ENCODE measurements at regions not wholly inside any gene's neighbourhood (a gene's known extent, or its start where the extent isn't known, plus 50 kb on each side); places are given as distances from the start of the nearest gene placed in this dataset.

DNA sequence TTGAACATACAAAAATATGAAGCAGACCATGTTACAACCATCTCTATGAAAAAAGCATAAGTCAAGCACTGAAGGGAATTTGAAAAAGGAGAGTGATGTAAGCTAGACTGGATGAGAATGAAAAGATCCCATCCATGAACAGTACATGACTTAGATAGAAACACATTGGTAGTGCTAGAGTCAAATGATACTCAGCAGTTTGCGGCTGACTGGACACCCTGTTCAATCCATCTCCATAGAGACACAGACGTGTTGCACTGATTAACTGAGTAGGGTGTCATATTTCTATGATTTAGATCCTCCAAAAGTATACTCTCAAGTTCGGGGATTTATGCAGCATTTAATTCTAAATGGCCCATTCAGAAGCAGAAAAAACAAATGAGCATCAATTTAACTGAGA is 674.3 kb upstream of the NRXN1 start:
- POLR2A ChIA-PET, result no interaction called here
- CTCF ChIA-PET, result no interaction called here

DNA sequence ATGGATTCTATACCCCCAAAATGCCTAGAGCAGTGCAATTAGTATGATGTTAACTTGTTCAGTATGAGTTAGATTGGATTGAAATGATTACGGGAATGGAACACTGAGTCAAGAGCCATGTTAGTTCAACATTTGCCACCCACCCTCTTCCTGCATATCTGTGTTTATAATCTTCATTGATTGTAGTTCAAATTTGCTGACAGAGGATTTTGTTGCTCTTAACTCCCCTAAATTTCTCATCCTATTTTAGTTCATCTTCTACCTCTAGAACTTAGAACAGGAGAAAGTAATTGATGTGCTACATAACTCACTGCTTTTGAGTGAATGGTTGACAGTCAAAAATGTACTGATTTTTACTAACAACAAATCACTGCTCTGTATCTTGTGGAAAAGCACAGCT is 673.5 kb upstream of the NRXN1 start:
- CTCF ChIA-PET, result no interaction called here

DNA sequence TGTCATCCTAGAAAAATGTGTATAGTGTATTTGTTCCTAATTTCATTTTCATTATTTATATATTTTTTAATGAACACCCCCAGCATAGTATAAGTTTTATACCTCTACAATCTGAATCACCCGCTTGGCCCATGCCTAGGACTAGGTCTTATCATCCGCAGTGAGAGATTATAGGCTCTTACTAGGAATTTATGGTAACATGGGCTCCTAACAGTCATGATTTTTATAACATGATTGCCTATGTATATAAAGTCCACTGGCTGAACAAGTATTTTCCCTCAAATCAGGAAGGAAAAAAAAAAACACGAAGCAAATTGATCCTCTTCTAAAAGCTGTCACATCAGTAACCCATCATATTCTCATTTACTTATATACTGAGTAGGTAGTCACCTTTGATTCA is 666.1 kb upstream of the NRXN1 start:
- CTCF ChIA-PET, result no interaction called here
- POLR2A ChIA-PET, result no interaction called here

More for the DNA sequence above, 673.5 kb upstream of the NRXN1 start:
- POLR2A ChIA-PET, result no interaction called here

DNA sequence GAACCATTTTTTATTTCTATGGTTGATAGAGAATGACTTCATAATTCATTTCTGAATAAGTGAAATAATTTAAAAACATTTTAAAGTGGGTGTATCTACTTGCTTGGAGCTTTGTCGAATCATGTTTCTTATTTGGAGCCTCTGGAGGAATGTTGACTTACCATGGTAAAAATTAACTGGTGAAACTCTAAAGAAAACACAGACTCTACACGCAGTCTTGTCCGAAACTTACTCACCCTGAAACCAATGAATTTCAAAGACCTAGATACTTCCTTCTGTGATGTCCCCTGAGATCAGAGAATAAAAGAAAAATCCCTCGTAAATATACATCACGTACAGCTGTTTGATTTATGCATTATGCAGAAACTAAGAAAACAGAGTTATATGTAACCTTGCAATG is 665.2 kb upstream of the NRXN1 start:
- ChIA-PET CTCF (no interaction called here), POLR2A (no interaction called here)

DNA sequence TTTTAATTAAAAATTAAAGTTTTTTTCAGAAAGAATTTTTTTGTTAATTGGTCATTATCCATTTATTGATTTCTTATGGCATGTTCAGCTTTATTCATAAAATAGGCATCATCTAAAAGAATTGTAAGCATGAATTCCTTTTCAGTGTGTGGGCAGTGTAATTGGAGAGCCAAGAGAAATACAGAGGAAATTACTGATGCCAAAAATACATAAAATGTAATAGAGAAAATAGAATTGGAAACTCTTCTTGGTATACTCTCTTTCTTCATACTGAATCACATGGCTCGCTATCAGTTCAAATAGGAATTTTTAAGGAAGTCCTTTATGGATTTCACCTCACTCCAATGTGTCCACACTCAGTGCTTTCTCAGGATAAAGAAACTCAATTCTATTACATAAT is 663.6 kb upstream of the NRXN1 start:
- POLR2A ChIA-PET, result no interaction called here
- CTCF ChIA-PET, result no interaction called here

DNA sequence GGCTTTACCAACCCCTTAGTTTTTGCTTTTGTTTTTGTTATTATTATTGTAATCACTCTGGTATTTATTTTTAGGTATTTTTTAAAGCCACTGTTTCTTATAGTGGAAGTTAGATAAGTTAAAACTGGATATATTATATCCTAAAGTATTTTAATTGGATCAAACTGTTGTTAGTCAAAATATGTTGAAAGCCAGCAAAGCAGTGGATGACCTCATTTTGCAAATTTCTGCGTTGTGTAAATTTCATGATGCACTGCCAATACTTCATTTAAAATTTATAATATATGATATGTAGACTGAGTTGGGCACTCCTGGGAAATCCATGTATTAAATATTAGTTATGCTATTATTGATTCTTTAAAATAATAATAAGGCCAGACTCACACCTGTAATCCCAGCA is 661.7 kb upstream of the NRXN1 start:
- ChIA-PET POLR2A (no interaction called here), CTCF (no interaction called here)

DNA sequence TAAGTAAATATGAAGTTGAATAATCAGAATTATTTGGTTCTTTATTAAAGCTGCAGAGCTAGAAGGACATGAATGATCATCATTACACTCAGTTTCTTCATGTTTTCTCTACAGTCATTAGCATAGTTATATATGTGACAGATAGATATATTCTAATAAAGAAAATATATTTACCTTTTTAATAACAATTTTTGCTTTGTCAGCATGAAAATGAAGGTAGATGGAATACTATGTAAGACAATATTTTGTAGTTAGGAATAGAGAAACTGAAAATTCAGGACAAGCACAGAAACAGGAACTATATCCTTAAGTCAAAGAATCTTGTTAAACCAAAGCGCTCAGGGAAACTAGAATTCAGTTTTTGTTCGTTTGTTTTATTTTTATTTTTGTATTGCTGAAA is 649.9 kb upstream of the NRXN1 start:
- ChIA-PET POLR2A (no interaction called here), CTCF (no interaction called here)

DNA sequence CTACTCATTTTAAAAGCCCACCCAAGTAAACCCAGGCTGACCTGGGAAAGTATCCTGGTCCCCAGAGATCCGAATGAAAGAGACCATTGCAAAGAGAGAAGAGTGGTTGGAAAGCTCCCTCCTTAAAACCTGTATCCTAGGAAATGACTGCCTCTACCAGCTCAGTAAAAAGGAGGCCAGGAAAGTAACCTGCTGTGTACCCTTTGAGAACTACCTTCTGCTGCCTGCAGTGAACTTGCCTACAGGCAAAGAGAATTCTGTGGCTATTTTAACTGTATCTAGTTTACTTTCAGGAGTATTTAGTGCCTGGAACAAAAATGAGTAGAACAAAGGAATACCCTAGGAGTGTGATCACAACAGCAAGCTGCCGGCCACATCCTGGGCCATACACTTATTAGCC is 641.7 kb upstream of the NRXN1 start:
- ChIA-PET POLR2A (no interaction called here), CTCF (no interaction called here)

DNA sequence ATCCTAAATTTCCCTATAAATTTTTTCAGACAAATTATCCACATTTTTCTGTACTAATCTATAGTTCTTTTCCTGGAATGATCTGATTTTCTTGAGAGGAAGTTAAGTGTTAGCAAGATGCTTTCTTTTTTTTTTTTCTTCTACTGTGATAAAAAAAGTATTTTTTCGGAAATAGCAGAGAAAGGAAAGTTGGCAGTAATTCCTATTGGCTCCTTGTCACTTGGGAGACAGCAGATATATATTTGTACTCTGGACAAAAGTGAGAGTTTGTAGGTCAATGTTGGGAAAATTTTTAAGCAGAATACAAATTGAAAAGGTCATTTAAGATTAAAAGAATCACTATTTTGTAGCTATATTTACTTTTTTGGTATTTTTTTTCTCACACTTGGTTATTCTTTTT is 635.7 kb upstream of the NRXN1 start:
- ChIA-PET CTCF (no interaction called here), POLR2A (no interaction called here)

DNA sequence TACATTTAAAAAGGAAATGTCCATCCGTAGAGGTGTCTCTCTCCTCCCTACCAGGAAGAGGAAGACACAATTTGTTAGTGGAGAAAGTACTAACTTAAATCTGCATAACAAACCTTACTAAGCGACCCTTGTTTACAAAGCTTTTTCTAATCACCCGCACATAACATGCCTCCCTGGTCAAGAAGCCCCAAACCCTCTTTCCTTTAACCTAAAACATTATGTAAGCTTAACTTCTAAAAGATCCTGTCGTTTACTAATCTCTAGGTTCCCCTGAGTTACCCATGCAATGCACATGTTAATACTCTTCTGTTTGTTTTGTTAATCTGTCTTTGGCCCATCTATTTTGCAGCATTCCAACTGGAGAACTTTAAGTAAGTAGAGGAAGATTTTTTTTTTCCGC is 630.3 kb upstream of the NRXN1 start:
- ChIA-PET POLR2A (no interaction called here), CTCF (no interaction called here)

DNA sequence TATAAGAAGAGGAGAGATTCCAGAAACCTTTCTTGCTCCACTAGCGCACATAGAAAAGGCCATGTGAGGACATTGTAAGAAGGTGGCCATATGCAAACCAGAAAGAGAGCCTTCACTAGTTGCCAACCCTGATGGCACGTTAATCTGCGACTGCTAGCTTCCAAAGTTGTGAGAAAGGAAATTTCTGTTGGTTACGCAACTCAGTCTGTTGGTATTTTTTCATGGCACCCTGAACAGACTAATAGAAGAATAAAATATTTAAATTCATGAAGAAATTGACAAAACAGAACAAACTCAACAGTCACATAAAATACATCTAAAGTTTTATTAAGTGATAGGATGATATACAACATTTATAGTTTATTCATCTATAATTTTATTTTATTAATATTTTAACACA is 625.9 kb upstream of the NRXN1 start:
- ChIA-PET POLR2A (no interaction called here), CTCF (no interaction called here)

DNA sequence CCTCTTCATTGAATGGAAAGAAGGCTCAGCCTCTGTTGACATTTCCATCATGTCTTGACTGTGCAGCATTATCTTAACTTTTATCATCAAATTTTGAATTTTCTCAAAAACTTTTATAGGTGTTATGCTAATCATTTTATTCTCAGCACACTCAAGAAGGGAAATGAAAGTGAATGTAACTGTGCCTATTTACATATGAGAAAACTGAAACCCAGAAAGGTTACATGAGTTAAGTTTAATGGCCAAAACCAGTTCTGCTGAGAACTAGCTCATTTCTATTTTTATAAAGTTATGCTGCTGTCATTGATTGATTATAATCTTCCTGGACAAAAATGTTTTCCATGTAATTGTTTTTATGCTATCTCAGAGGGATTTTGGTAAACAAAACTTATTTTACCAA is 618.8 kb upstream of the NRXN1 start:
- POLR2A ChIA-PET, result no interaction called here

DNA sequence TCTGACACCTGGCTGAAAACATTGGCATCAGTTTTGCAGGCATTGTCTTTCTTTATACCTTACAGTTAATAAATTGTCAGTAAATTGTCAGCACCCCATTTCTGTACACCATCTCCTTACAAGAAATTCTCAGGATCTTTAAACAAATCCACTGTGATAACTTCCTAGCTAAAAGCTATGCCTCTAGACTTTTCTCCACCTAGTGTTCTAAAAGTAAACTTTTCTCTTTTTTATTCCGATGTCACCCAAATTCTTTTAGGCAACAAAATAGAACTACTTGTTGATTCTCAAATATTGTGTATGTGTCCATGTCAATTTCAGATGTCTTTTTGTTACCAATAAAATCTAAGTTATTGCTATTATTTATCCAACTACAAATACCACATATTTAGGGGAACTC is 617.4 kb upstream of the NRXN1 start:
- ChIA-PET POLR2A (no interaction called here), CTCF (no interaction called here)

More for the DNA sequence above, 618.8 kb upstream of the NRXN1 start:
- CTCF ChIA-PET, result no interaction called here

DNA sequence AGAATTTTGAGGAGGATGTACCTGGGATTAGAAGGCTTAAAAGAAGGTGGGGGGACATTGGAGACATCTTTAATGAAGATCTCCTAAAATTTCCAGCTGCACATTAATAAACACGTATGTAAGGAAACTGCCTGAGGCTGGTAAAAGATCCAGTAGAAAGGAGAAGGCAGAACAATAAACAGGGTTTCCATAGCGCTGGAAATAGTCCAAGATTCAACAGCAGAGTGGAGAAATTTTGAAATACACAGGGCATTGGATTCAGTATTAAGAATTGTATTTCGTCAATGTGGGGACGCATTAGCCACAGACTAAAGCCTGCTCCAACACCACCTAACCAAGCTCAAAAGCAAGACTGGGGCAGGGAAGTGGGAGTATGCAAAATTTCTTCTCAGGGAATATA is 606.9 kb upstream of the NRXN1 start:
- CTCF ChIA-PET, result no interaction called here
- POLR2A ChIA-PET, result no interaction called here

DNA sequence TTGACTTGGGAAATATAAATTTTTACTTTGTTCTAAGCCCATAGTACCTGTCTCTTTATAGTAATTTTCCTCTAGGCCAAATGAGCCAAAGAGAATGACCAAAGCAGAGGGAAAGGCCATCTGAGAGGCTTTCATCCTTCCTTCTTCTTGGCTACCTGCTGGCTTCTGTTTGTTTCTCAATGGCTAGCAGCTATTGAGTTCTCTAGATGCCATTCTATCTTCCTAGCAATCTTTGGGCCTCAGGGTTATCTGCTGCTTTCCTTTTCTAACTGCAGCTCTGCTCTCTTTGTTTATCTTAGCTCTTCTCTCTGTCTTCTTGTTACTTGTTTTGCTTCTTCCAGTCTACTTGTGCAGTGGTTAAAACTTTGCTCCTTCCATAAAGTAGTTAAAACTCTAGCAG is 601.1 kb upstream of the NRXN1 start:
- POLR2A ChIA-PET, result no interaction called here
- CTCF ChIA-PET, result no interaction called here

DNA sequence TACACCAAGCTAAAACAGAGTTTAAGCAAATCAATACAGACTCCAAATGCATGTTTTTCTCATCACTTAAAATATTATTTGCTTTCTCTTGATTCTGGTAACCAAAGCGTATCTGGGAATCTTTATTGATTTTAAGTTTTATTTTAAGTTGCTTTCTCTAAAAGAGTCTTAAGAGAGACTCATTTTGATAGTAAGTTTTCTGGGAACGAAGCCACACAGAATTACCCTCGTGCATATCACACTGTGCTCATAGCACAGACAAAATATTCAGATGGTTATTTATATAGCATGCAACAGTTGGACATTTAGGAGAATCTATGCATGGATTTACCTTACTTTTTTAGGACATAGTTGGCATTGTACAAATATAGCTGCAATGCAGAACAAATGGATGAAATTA is 597.5 kb upstream of the NRXN1 start:
- POLR2A ChIA-PET, result no interaction called here
- CTCF ChIA-PET, result no interaction called here

DNA sequence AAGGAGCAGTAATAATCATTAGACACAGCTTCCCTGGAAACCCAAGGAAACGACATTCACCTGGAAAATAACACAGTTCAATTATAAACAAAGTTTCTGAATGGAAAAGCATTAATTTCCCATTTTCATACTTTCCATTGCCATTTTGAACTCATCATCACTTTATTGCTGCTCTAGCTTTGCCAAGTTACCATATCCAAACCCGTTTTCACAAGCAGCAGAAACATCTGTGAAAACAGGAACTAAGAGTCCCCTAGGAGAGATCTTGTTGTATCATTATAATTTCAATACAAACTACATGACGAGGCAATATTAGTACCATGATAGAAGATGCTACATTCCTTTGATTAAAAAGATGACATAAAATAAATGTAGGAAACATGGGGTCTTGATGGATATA is 597.0 kb upstream of the NRXN1 start:
- CTCF ChIA-PET, result no interaction called here
- POLR2A ChIA-PET, result no interaction called here

DNA sequence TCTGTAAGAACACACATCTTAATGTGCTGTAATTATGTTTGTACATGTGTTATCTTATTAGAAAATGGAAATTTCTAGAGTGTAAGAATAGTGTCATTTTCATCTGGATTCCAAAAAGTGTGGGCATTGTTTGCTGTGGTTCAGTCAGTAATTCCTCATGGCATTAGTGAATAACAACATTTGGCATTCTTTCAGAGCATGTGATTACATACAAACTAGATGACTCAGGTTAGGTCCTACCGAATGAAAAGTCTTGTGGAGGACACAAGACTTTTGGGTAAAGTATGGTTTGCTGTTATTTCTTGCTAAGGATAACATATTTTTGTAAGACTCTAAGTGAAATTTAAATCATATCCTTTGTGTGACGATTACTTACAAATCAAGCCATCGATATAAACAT is 593.1 kb upstream of the NRXN1 start:
- POLR2A ChIA-PET, result no interaction called here
- CTCF ChIA-PET, result no interaction called here

DNA sequence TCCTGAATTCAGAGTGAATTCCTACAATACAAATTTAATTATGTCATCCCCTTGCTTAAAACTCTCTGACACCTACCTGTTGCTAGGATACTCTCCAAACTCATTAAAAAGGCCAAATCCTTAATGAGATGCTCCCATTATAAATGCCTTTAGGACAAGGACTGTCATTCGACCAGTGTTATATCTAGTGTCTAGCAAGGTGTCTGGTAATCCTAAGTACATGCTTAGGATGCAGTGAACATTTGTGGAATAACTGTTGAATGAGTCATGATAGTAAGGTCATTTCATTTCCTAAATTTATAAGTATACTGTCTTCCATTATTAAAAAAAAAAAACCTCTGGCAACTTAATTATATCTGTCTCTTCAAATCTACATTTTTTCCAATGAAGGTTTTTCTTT is 588.9 kb upstream of the NRXN1 start:
- CTCF ChIA-PET, result no interaction called here
- POLR2A ChIA-PET, result no interaction called here

DNA sequence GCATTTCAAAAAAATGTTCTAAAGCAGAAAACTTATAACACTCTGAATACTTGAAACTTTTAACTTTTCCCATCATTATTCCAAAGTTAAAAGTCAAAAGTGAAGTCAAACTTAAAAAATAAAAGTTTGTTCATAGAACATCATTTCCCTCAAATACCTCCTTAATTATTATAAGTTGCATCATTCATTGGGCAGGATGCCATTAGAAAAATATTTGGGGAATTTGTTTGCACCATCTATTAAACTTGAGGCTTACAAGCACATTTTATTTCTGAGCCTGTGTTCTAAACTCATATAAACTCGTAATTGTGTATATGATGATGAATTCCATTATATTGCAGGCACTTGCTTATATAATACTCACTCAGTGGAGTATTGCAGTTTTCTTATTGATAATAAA is 588.0 kb upstream of the NRXN1 start:
- ChIA-PET POLR2A (no interaction called here), CTCF (interaction anchor here (0.7 kb wide), 1 partner anchor 126 kb away, joined by 3 read pairs; no protein-coding TSS in a partner anchor)

DNA sequence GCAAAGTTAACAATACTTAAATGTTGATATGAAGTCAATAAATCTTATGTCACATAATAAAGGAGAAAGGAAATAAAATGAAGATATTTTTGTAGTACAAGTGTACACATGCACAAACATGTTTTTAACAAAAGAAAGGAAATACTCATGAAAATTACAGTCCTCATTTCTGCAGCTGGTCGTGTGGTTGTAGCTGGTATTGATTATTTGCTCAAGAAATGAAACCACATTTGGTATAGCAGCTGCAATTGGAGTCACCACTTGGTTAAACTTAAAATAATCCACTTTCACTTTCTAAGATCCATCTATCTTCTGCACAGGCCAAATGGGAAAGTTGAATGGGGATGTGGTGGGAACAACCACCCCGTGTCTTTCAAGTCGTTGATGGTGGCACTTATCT is 580.5 kb upstream of the NRXN1 start:
- ChIA-PET CTCF (no interaction called here), POLR2A (no interaction called here)

DNA sequence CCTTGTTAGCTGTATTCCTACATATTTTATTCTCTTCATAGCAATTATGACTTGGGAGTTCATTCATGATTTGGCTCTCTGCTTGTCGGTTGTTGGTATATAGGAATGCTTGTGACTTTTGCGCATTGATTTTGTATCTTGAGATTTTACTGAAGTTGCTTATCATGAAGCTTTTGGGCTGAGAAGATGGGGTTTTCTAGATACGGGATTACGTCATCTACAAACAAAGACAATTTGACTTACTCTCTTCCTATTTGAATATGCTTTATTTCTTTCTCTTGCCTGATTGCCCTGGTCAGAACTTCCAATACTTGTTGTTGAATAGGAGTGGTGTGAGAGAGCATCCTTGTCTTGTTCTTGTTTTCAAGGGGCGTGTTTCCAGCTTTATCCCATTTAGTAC is 569.8 kb upstream of the NRXN1 start:
- ChIA-PET POLR2A (no interaction called here), CTCF (no interaction called here)

DNA sequence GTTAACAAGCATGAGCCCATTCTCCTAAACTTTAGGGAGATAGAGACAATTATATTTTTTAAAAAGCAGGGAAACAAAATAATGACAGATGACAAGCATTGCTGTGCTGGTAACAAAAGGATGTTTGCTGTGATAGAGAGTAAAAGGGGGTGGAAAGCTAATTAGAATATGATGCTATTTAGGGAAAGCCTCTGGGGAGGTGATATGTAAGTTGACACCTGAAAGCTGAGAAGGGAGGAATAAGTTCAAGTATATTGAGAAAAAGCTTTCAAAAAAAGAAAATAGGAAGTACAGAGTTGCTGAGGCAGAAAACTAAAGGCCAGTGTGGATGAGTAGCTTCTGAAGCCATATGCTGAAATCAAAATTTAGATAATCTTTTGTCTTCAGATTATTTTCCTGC is 565.2 kb upstream of the NRXN1 start:
- POLR2A ChIA-PET, result no interaction called here
- CTCF ChIA-PET, result no interaction called here

DNA sequence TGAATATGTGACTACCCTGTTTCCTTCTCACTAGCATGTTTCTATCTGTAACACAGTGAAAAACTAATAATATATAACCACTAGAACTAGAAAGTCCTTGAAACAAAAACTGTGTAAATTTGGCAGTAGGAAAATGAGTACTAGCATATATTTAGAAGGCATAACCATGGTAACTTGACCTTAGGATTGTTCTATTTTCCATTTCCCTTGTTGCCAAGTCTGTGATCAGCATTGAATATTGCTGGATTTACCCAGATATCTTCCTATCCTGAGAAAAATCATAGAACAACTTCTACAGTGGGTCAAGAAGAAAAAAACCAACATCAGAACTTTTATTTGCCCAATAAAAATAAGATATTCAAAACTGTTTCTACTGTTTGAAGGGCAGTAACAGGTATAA is 563.9 kb upstream of the NRXN1 start:
- ChIA-PET CTCF (no interaction called here), POLR2A (no interaction called here)

Data from activated CD8-positive, alpha-beta memory T cell treated with anti-CD3 and anti-CD28 coated beads for 36 hours (primary cell).